GM12892 (cell line): ENCODE measurements at regions not wholly inside any gene's neighbourhood (a gene's known extent, or its start where the extent isn't known, plus 50 kb on each side); places are given as distances from the start of the nearest gene placed in this dataset.
"Not testable (repeated sequence)": the region's sequence is repeated elsewhere in the genome, so short reads cannot be mapped to it uniquely, and the experiment has no call there.

ENCODE experiments used
- POLR2AphosphoS5 ChIP-seq: IDR thresholded peaks from 2 replicates; pipeline ENCODE4 v1.6.1; 2011; ENCODE audit warnings: low read depth, low read length, control low read depth
- TAF1 ChIP-seq: IDR thresholded peaks from 2 replicates; pipeline ENCODE4 v1.6.1; 2011; ENCODE audit warnings: low read depth, mild to moderate bottlenecking, control low read depth, low read length, borderline replicate concordance

DNA sequence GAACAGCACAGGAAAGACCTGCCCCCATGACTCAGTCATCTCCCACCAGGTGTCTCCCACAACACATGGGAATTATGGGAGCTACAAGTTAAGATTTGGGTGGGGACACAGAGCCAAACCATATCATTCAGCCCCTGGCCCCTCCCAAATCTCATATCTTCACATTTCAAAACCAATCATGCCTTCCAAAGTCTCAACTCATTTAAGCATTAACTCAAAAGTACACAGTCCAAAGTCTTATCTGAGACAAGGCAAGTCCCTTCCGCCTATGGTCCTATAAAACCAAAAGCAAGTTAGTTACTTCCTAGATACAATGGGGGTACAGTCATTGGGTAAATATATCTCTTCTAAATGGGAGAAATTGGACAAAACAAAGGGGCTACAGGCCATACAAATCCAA is 88.4 kb downstream of the OLFM4 start:
- TF ChIP-seq POLR2AphosphoS5, TAF1: not testable (repeated sequence)
